NT2/D1 (cell line): ENCODE measurements at regions not wholly inside any gene's neighbourhood (a gene's known extent, or its start where the extent isn't known, plus 50 kb on each side); places are given as distances from the start of the nearest gene placed in this dataset.

Experiments used
- DNase-seq: peaks from one replicate; pipeline ENCODE4 v3.0.0-alpha.2; 2011; ENCODE audit warnings: low read depth, low spot score
- H3K27me3 ChIP-seq: 2 replicates; pipeline ENCODE4 v1.6.0; 2011; ENCODE audit warnings: mild to moderate bottlenecking; ENCODE audit not compliant: insufficient read length, insufficient read depth
- H3K36me3 ChIP-seq: 2 replicates; pipeline ENCODE4 v1.6.1; 2011; ENCODE audit warnings: mild to moderate bottlenecking, low read length, mixed read lengths; ENCODE audit not compliant: insufficient read depth, insufficient read length
- H3K4me1 ChIP-seq: 2 replicates; pipeline ENCODE4 v1.5.1; 2011; ENCODE audit not compliant: insufficient read depth, insufficient read length
- H3K4me3 ChIP-seq: 2 replicates; pipeline ENCODE4 v1.5.1; 2011; ENCODE audit warnings: low read depth; ENCODE audit not compliant: insufficient read length
- H3K9ac ChIP-seq: 2 replicates; pipeline ENCODE4 v1.6.0; 2011; ENCODE audit warnings: low read depth; ENCODE audit not compliant: insufficient read length
- H3K9me3 ChIP-seq: 2 replicates; pipeline ENCODE4 v1.5.1; 2011; ENCODE audit warnings: mild to moderate bottlenecking, low read length; ENCODE audit not compliant: insufficient read depth
- SUZ12 ChIP-seq: IDR thresholded peaks from 2 replicates; pipeline ENCODE4 v1.6.1; 2011; ENCODE audit not compliant: insufficient read length, insufficient read depth; ENCODE audit errors: extremely low read depth
- YY1 ChIP-seq: IDR thresholded peaks from 2 replicates; pipeline ENCODE4 v1.6.1; 2011; ENCODE audit not compliant: insufficient read length, insufficient read depth
- ZNF274 ChIP-seq: IDR thresholded peaks from 2 replicates; pipeline ENCODE4 v1.6.1; 2011; ENCODE audit warnings: mild to moderate bottlenecking, low read depth, low read length

- Histone ChIP-seq H3K4me3 (no peak overlapping the region), H3K9me3 (no peaks in the 10 kb centered on the region), H3K9ac (no peak overlapping the region), H3K4me1 (no peaks in the 10 kb centered on the region), H3K27me3 (no peaks in the 10 kb centered on the region), H3K36me3 (no peaks in the 10 kb centered on the region)
- DNase-seq: no peak
- TF ChIP-seq ZNF274: no peak
- no peak for TF ChIP-seq SUZ12
- TF ChIP-seq YY1: no peak
Measured at GRCh38 chr6:7034055-7034454, 73.7 kb upstream of the RREB1 start.

GRCh38 chr6:7035837-7036249, 71.9 kb upstream of the RREB1 start:
- TF ChIP-seq SUZ12 (no peak), YY1 (no peak)
- DNase-seq: no peak
- no peaks in the 10 kb centered on the region for H3K4me1 ChIP-seq
- H3K36me3 ChIP-seq: no peaks in the 10 kb centered on the region
- H3K9me3 ChIP-seq: no peaks in the 10 kb centered on the region
- no peak overlapping the region for H3K9ac ChIP-seq
- H3K27me3 ChIP-seq: no peaks in the 10 kb centered on the region
- H3K4me3 ChIP-seq: no peak overlapping the region

- no peak overlapping the region for H3K4me3 ChIP-seq
- H3K36me3 ChIP-seq: no peaks in the 10 kb centered on the region
- H3K9ac ChIP-seq: no peak overlapping the region
- H3K4me1 ChIP-seq: peaks cover 2% of the 10 kb centered on the region
- H3K9me3 ChIP-seq: no peaks in the 10 kb centered on the region
- no peak for DNase-seq
- no peaks in the 10 kb centered on the region for H3K27me3 ChIP-seq
- TF ChIP-seq YY1: no peak
- no peak for TF ChIP-seq SUZ12
- no peak for TF ChIP-seq ZNF274
Measured at GRCh38 chr6:7041511-7042026, 66.2 kb upstream of the RREB1 start.

GRCh38 chr6:7042056-7042653, 65.6 kb upstream of the RREB1 start:
- H3K9ac ChIP-seq: no peak overlapping the region
- no peaks in the 10 kb centered on the region for H3K36me3 ChIP-seq
- H3K4me1 ChIP-seq: peaks cover 2% of the 10 kb centered on the region
- DNase-seq: no peak
- no peak overlapping the region for H3K4me3 ChIP-seq
- no peaks in the 10 kb centered on the region for H3K9me3 ChIP-seq
- no peak for TF ChIP-seq YY1
- no peak for TF ChIP-seq SUZ12
- no peak for TF ChIP-seq ZNF274
- H3K27me3 ChIP-seq: no peaks in the 10 kb centered on the region

- no peak overlapping the region for H3K9ac ChIP-seq
- TF ChIP-seq SUZ12: no peak
- no peak for TF ChIP-seq ZNF274
- no peak for TF ChIP-seq YY1
- H3K4me3 ChIP-seq: no peak overlapping the region
- no peaks in the 10 kb centered on the region for H3K36me3 ChIP-seq
- DNase-seq: no peak
- peaks cover 2% of the 10 kb centered on the region for H3K4me1 ChIP-seq
- no peaks in the 10 kb centered on the region for H3K9me3 ChIP-seq
- H3K27me3 ChIP-seq: no peaks in the 10 kb centered on the region
Measured at GRCh38 chr6:7042654-7043545, 64.9 kb upstream of the RREB1 start.

GRCh38 chr6:7045331-7045730, 62.4 kb upstream of the RREB1 start:
- DNase-seq: no peak
- H3K27me3 ChIP-seq: no peaks in the 10 kb centered on the region
- TF ChIP-seq YY1: no peak
- TF ChIP-seq SUZ12: no peak
- no peak for TF ChIP-seq ZNF274
- H3K9ac ChIP-seq: no peak overlapping the region
- no peaks in the 10 kb centered on the region for H3K9me3 ChIP-seq
- H3K4me1 ChIP-seq: peaks cover 2% of the 10 kb centered on the region
- no peaks in the 10 kb centered on the region for H3K36me3 ChIP-seq
- H3K4me3 ChIP-seq: no peak overlapping the region

- TF ChIP-seq SUZ12: no peak
- no peak for TF ChIP-seq ZNF274
- Histone ChIP-seq H3K4me3 (no peak overlapping the region), H3K27me3 (no peaks in the 10 kb centered on the region), H3K9me3 (no peaks in the 10 kb centered on the region), H3K4me1 (peaks cover 2% of the 10 kb centered on the region), H3K36me3 (no peaks in the 10 kb centered on the region), H3K9ac (no peak overlapping the region)
- DNase-seq: no peak
Measured at GRCh38 chr6:7045746-7046145, 62.0 kb upstream of the RREB1 start.
